GM19035 (cell line): ENCODE measurements at regions not wholly inside any gene's neighbourhood (a gene's known extent, or its start where the extent isn't known, plus 50 kb on each side); places are given as distances from the start of the nearest gene placed in this dataset.

ENCODE experiments used
- ATAC-seq: cut with Tn5 transposase; IDR thresholded peaks from one replicate; pipeline ENCODE4 v1.9.1; 2021; ENCODE audit not compliant: unreplicated experiment

GRCh38 chr6:159118924-159119323 is 50.3 kb upstream of the FNDC1 start:
- ATAC-seq = no peak

GRCh38 chr6:159117563-159117962 is 51.6 kb upstream of the FNDC1 start:
- ATAC-seq = no peak

- no peak for ATAC-seq
Measured at GRCh38 chr6:159117046-159117445, 52.2 kb upstream of the FNDC1 start.

- ATAC-seq = peak; percentile 61
Measured at GRCh38 chr6:159116343-159116742, 52.9 kb upstream of the FNDC1 start.

- no peak for ATAC-seq
Measured at GRCh38 chr6:159114569-159114968, 54.6 kb upstream of the FNDC1 start.

GRCh38 chr6:159113223-159113622 is 56.0 kb upstream of the FNDC1 start:
- ATAC-seq = no peak

- no peak for ATAC-seq
Measured at GRCh38 chr6:159112714-159113113, 56.5 kb upstream of the FNDC1 start.

- ATAC-seq = no peak
Measured at GRCh38 chr6:159110748-159111147, 58.5 kb upstream of the FNDC1 start.

- no peak for ATAC-seq
Measured at GRCh38 chr6:159110013-159110412, 59.2 kb upstream of the FNDC1 start.

- ATAC-seq = no peak
Measured at GRCh38 chr6:159109391-159109790, 59.8 kb upstream of the FNDC1 start.

GRCh38 chr6:159108426-159108985 is 60.7 kb upstream of the FNDC1 start:
- no peak for ATAC-seq

- no peak for ATAC-seq
Measured at GRCh38 chr6:159107451-159108260, 61.5 kb upstream of the FNDC1 start.

- peak; percentile 85 for ATAC-seq
Measured at GRCh38 chr6:159106627-159107241, 61.9 kb upstream of the TAGAP start.

GRCh38 chr6:159105716-159106115 is 60.9 kb upstream of the TAGAP start:
- ATAC-seq = no peak

GRCh38 chr6:159104931-159105330 is 60.1 kb upstream of the TAGAP start:
- ATAC-seq = no peak

GRCh38 chr6:159104163-159104925 is 59.6 kb upstream of the TAGAP start:
- ATAC-seq = peak; percentile 56

- ATAC-seq = no peak
Measured at GRCh38 chr6:159103396-159104162, 58.8 kb upstream of the TAGAP start.

GRCh38 chr6:159102373-159103160 is 57.8 kb upstream of the TAGAP start:
- ATAC-seq = no peak

GRCh38 chr6:159101656-159102055 is 56.9 kb upstream of the TAGAP start:
- no peak for ATAC-seq
